ENCODE measurements at regions not wholly inside any gene's neighbourhood (a gene's known extent, or its start where the extent isn't known, plus 50 kb on each side); places are given as distances from the start of the nearest gene placed in this dataset.
"Not testable (repeated sequence)": the region's sequence is repeated elsewhere in the genome, so short reads cannot be mapped to it uniquely, and the experiment has no call there.

DNA sequence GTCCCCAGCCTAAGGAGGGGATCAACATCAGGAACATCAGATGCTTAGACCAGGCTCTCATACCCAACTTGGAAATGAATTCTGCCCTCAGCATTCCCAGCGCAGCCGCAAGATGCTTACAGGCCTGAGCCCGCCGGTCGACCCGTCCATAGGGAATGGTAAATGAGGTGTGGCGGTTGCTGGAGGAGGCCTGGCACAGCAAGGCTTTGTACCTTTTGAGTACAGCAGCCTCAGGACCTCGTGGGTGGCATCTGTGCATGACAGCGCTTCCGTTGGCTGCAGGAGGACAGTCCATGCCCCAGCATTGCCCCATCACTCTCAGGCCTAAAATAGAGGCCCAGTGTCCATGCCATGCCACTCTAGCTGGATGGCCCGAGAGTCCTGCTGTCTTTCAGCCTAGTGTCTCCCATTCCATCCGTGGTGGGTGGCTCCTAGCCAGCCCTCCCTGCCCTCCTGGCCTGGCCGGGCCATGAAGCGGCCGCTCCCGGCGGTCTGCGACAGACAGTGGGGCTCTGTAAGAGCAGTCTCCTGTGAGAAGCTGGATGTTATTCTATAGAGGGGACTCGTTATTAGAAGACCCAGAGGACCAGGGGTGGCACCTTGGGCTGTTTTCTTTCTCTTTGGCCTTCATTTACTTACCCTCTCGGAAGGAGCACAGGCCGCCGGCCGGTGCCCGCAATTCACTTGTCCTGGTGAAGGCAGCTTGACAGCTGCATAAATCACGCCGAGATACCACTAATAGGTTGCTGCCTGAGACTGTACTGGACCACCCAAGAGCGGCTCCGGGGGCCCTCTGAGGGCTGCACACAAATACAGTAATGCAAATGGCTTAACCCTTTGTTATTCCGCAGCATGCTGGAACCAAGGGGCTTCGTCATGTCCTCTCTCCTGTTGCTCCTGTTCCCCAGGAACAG, 223.5 kb upstream of the TUT7 start:
- no peak for TF ChIP-seq CTCF (IDR thresholded peaks at IDR 0.05)
- no peaks in the 10 kb centered on the region for H3K4me1 ChIP-seq (ENCODE audit: control insufficient read depth in 1 of 2, low read depth in 2 of 2)
- DNase-seq (ENCODE audit: low spot score) (no peak), ATAC-seq (ENCODE audit: insufficient number of reproducible peaks, low FRiP score, low read depth) (no peak)
- no peak overlapping the region for H3K4me3 ChIP-seq
- no peaks in the 10 kb centered on the region for H3K9me3 ChIP-seq
- no peak overlapping the region for H3K27ac ChIP-seq
- no peaks in the 10 kb centered on the region for H3K36me3 ChIP-seq
- H3K27me3 ChIP-seq (replicated peaks; ENCODE audit: insufficient read depth), result no peaks in the 10 kb centered on the region

DNA sequence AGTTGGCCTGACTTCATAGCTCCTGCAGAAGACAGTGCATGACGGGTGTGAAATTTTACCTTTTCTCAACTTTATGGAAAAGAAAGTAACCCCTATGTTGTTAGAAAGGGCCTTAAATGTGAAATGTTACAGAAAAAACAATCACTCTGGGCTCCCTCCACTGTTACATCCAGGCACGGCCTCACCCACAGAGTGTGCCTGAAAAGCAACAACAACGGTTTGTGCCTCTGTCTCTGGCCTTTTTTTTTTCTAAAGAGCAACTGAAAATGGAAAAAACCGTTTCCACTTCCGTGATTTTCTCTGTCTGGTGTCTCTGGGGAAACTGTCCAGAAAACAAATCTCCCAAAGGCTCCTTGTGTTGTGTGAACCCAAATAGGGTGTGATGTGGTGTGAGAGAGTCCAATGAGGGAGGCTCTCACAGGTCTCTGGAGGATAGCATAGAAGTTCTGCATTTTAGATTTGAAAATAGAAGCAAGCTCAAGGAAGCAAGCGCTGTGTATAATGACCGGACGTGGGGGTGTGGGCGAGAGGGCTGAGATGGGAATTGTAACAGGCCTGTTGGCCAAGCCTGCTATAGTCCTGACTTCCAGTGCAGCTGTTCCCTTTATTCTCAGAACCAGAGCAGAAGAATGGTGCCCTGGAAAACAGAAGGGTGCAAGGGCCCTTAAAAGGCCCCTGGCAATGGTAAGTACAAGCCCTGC, 221.8 kb upstream of the TUT7 start:
- ATAC-seq (ENCODE audit: insufficient number of reproducible peaks, low FRiP score, low read depth) (no peak), DNase-seq (ENCODE audit: low spot score) (no peak)
- Histone ChIP-seq H3K27ac (no peak overlapping the region), H3K4me1 (ENCODE audit: control insufficient read depth in 1 of 2, low read depth in 2 of 2) (no peaks in the 10 kb centered on the region), H3K4me3 (no peak overlapping the region), H3K9me3 (no peaks in the 10 kb centered on the region), H3K36me3 (no peaks in the 10 kb centered on the region), H3K27me3 (replicated peaks; ENCODE audit: insufficient read depth) (no peaks in the 10 kb centered on the region)
- TF ChIP-seq CTCF (IDR thresholded peaks at IDR 0.05), result no peak

- no peaks in the 10 kb centered on the region for H3K4me1 ChIP-seq (ENCODE audit: control insufficient read depth in 1 of 2, low read depth in 2 of 2)
- H3K4me3 ChIP-seq, result no peak overlapping the region
- no peaks in the 10 kb centered on the region for H3K36me3 ChIP-seq
- ATAC-seq (ENCODE audit: insufficient number of reproducible peaks, low FRiP score, low read depth) (no peak), DNase-seq (ENCODE audit: low spot score) (no peak)
- TF ChIP-seq CTCF (IDR thresholded peaks at IDR 0.05), result no peak
- no peak overlapping the region for H3K27ac ChIP-seq
- H3K9me3 ChIP-seq, result no peaks in the 10 kb centered on the region
- no peaks in the 10 kb centered on the region for H3K27me3 ChIP-seq (replicated peaks; ENCODE audit: insufficient read depth)
Measured at GRCh38 chr9:86575137-86575536, 220.9 kb upstream of the TUT7 start.

- no peak for TF ChIP-seq CTCF (IDR thresholded peaks at IDR 0.05)
- no peaks in the 10 kb centered on the region for H3K36me3 ChIP-seq
- ATAC-seq (ENCODE audit: insufficient number of reproducible peaks, low FRiP score, low read depth) (no peak), DNase-seq (ENCODE audit: low spot score) (no peak)
- no peaks in the 10 kb centered on the region for H3K4me1 ChIP-seq (ENCODE audit: control insufficient read depth in 1 of 2, low read depth in 2 of 2)
- H3K27me3 ChIP-seq (replicated peaks; ENCODE audit: insufficient read depth), result no peaks in the 10 kb centered on the region
- no peak overlapping the region for H3K4me3 ChIP-seq
- no peaks in the 10 kb centered on the region for H3K9me3 ChIP-seq
- H3K27ac ChIP-seq, result no peak overlapping the region
Measured at GRCh38 chr9:86573886-86574285, 219.7 kb upstream of the TUT7 start.

- no peak overlapping the region for H3K27ac ChIP-seq
- TF ChIP-seq CTCF (IDR thresholded peaks at IDR 0.05), result no peak
- DNase-seq (ENCODE audit: low spot score) (no peak), ATAC-seq (ENCODE audit: insufficient number of reproducible peaks, low FRiP score, low read depth) (no peak)
- H3K36me3 ChIP-seq, result no peaks in the 10 kb centered on the region
- no peaks in the 10 kb centered on the region for H3K9me3 ChIP-seq
- no peak overlapping the region for H3K4me3 ChIP-seq
- H3K27me3 ChIP-seq (replicated peaks; ENCODE audit: insufficient read depth), result no peaks in the 10 kb centered on the region
- H3K4me1 ChIP-seq (ENCODE audit: control insufficient read depth in 1 of 2, low read depth in 2 of 2), result no peaks in the 10 kb centered on the region
Measured at GRCh38 chr9:86572904-86573303, 218.7 kb upstream of the TUT7 start.

DNA sequence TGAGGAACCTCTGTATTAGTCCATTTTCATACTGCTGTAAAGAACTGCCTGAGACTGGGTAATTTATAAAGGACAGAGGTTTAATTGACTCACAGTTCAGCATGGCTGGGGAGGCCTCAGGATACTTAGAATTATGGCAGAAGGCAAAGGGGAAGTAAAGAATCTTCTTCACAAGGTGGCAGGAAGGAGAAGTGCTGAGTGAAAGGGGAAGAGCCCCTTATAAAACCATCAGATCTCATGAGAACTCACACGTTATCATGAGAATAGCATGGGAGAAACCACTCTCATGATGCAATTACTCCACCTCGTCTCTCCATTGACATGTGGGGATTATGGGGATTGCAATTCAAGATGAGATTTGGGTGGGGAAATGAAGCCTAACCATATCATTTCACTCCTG, 211.4 kb upstream of the TUT7 start:
- not testable (repeated sequence) for H3K9me3 ChIP-seq; H3K27me3 ChIP-seq (replicated peaks; ENCODE audit: insufficient read depth); H3K27ac ChIP-seq; ATAC-seq (ENCODE audit: insufficient number of reproducible peaks, low FRiP score, low read depth); H3K4me3 ChIP-seq; DNase-seq (ENCODE audit: low spot score); H3K4me1 ChIP-seq (ENCODE audit: control insufficient read depth in 1 of 2, low read depth in 2 of 2); H3K36me3 ChIP-seq

All from thoracic aorta (tissue), 2 donors.